SH-SY5Y (cell line): ENCODE measurements at regions not wholly inside any gene's neighbourhood (a gene's known extent, or its start where the extent isn't known, plus 50 kb on each side); places are given as distances from the start of the nearest gene placed in this dataset.

ENCODE experiments used
- GATA2 ChIP-seq: IDR thresholded peaks from 2 replicates; pipeline ENCODE4 v1.6.1; 2011; ENCODE audit warnings: mild to moderate bottlenecking, low read depth, low read length
- GATA3 ChIP-seq: IDR thresholded peaks from 2 replicates; pipeline ENCODE4 v1.6.1; 2011; ENCODE audit warnings: low read depth, mild to moderate bottlenecking, low read length, moderate library complexity

GRCh38 chr15:95279277-95280019, 1048.1 kb downstream of the MCTP2 start:
- no peak for TF ChIP-seq GATA2
- TF ChIP-seq GATA3: no peak
